Endodermal cell (in vitro differentiated cells): ENCODE measurements at regions not wholly inside any gene's neighbourhood (a gene's known extent, or its start where the extent isn't known, plus 50 kb on each side); places are given as distances from the start of the nearest gene placed in this dataset.

Source experiments
- DNase-seq: peaks from one replicate; pipeline ENCODE4 v3.0.0-alpha.2; 2017
- H3K27ac ChIP-seq: 2 replicates; pipeline ENCODE4 v1.5.1; 2013; ENCODE audit warnings: mild to moderate bottlenecking, low read depth, low read length, moderate library complexity
- H3K27me3 ChIP-seq: 2 replicates; pipeline ENCODE4 v1.6.1; 2013; ENCODE audit warnings: mild to moderate bottlenecking, low read length, moderate library complexity; ENCODE audit not compliant: insufficient read depth, control insufficient read depth, poor library complexity, severe bottlenecking
- H3K36me3 ChIP-seq: 2 replicates; pipeline ENCODE4 v1.7.0; 2013; ENCODE audit warnings: mild to moderate bottlenecking, low read length, moderate library complexity; ENCODE audit not compliant: control insufficient read depth, insufficient read depth
- H3K4me1 ChIP-seq: one replicate; pipeline ENCODE4 v1.7.0; 2013; ENCODE audit warnings: low read length; ENCODE audit not compliant: control insufficient read depth, insufficient read depth
- H3K4me3 ChIP-seq: 2 replicates; pipeline ENCODE4 v1.5.1; 2013; ENCODE audit warnings: mild to moderate bottlenecking, low read length, moderate library complexity
- H3K9ac ChIP-seq: 2 replicates; pipeline ENCODE4 v1.6.1; 2013; ENCODE audit warnings: mild to moderate bottlenecking, low read length, moderate library complexity; ENCODE audit not compliant: poor library complexity, severe bottlenecking; ENCODE audit errors: extremely low read depth
- H3K9me3 ChIP-seq: 2 replicates; pipeline ENCODE4 v1.6.1; 2013; ENCODE audit warnings: mild to moderate bottlenecking, low read length, moderate library complexity; ENCODE audit not compliant: control insufficient read depth
- H3K27ac Mint-ChIP-seq: 2 replicates; pipeline ENCODE4 v1.8.0; 2020; ENCODE audit warnings: mixed read lengths
- H3K27me3 Mint-ChIP-seq: 2 replicates; pipeline ENCODE4 v1.8.0; 2021; ENCODE audit warnings: mild to moderate bottlenecking, mixed read lengths; ENCODE audit not compliant: insufficient read depth
- H3K36me3 Mint-ChIP-seq: 2 replicates; pipeline ENCODE4 v1.8.0; 2020; ENCODE audit warnings: low read depth, mixed read lengths
- H3K4me1 Mint-ChIP-seq: 2 replicates; pipeline ENCODE4 v1.8.0; 2020; ENCODE audit warnings: mixed read lengths
- H3K4me3 Mint-ChIP-seq: 2 replicates; pipeline ENCODE4 v1.8.0; 2020; ENCODE audit warnings: mild to moderate bottlenecking, moderate library complexity, mixed read lengths
- H3K9me3 Mint-ChIP-seq: 2 replicates; pipeline ENCODE4 v1.8.0; 2020; ENCODE audit warnings: mild to moderate bottlenecking, mixed read lengths
- CTCF ChIP-seq: fragments of 200-600 bp; sonication (generic); conservative IDR thresholded peaks from 2 replicates; pipeline ENCODE4 v1.5.0; 2021; ENCODE audit warnings: antibody characterized with exemption, mild to moderate bottlenecking
- WGBS, 2 experiments: methylation state at CpG; one replicate each; pipeline versions ENCODE4 v1.1.5 to v1.1.7; 2013; ENCODE audit warnings: missing lambda C conversion rate in 2 of 2, mixed read lengths in 1 of 2; ENCODE audit not compliant: insufficient coverage in 1 of 2, insufficient read length in 1 of 2; 5-methylcytosine and 5-hydroxymethylcytosine counted together

- no peaks in the 10 kb centered on the region for H3K27me3 Mint-ChIP-seq
- H3K27me3 ChIP-seq = no peaks in the 10 kb centered on the region
- DNase-seq = no peak
- no peak overlapping the region for H3K4me3 Mint-ChIP-seq
- no peak overlapping the region for H3K9ac ChIP-seq
- no peaks in the 10 kb centered on the region for H3K9me3 ChIP-seq
- H3K36me3 ChIP-seq = no peaks in the 10 kb centered on the region
- H3K27ac ChIP-seq = no peak overlapping the region
- H3K4me1 Mint-ChIP-seq = peaks cover 1% of the 10 kb centered on the region
- H3K4me1 ChIP-seq = no peaks in the 10 kb centered on the region
- no peak overlapping the region for H3K4me3 ChIP-seq
- no peak for TF ChIP-seq CTCF
- peaks cover 2% of the 10 kb centered on the region for H3K36me3 Mint-ChIP-seq
- H3K9me3 Mint-ChIP-seq = peaks cover 9% of the 10 kb centered on the region
- H3K27ac Mint-ChIP-seq = no peak overlapping the region
Observed at GRCh38 chr17:70552982-70553334, 383.6 kb downstream of the KCNJ2 start.

GRCh38 chr17:70555723-70556122 lies 386.4 kb downstream of the KCNJ2 start:
- H3K27me3 ChIP-seq = no peaks in the 10 kb centered on the region
- H3K9me3 ChIP-seq = no peaks in the 10 kb centered on the region
- no peaks in the 10 kb centered on the region for H3K4me1 ChIP-seq
- Mint-ChIP-seq H3K4me3 (no peak overlapping the region), H3K4me1 (peaks cover 1% of the 10 kb centered on the region), H3K27me3 (no peaks in the 10 kb centered on the region), H3K27ac (no peak overlapping the region), H3K9me3 (peaks cover 6% of the 10 kb centered on the region), H3K36me3 (peaks cover 2% of the 10 kb centered on the region)
- no peaks in the 10 kb centered on the region for H3K36me3 ChIP-seq
- TF ChIP-seq CTCF = no peak
- H3K4me3 ChIP-seq = no peak overlapping the region
- no peak overlapping the region for H3K9ac ChIP-seq
- H3K27ac ChIP-seq = no peak overlapping the region
- no peak for DNase-seq

DNA sequence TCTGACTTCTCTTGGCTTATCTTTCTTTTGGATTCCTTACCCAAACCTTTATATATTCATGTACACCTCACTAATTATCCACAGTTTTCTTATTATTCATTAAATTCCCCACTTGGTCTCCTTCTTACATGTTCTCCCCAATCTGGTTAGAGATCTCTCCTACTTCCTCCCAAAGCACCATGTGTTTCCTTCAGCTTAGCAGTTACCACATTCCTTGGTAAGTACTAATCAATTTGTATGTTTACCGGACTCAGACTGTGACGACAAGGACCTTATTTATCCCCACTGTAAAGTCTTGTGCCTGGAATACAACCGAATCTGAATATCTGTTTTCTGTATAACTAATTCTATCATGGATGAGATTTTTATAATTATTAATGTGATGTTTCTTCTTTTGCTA lies 389.5 kb downstream of the KCNJ2 start:
- no peak for DNase-seq
- Histone ChIP-seq H3K27me3 (no peaks in the 10 kb centered on the region), H3K9me3 (no peaks in the 10 kb centered on the region), H3K27ac (no peak overlapping the region), H3K9ac (no peak overlapping the region), H3K4me1 (no peaks in the 10 kb centered on the region), H3K4me3 (no peak overlapping the region), H3K36me3 (no peaks in the 10 kb centered on the region)
- Mint-ChIP-seq H3K27me3 (no peaks in the 10 kb centered on the region), H3K36me3 (no peaks in the 10 kb centered on the region), H3K9me3 (no peaks in the 10 kb centered on the region), H3K4me1 (no peaks in the 10 kb centered on the region), H3K27ac (no peak overlapping the region), H3K4me3 (no peak overlapping the region)
- no peak for TF ChIP-seq CTCF
- 97 to 100% methylated on average over 2 to 3 of the region's 3 CpGs for WGBS, 2 experiments
